Fibroblast of upper back skin (primary cell): ENCODE measurements at regions not wholly inside any gene's neighbourhood (a gene's known extent, or its start where the extent isn't known, plus 50 kb on each side); places are given as distances from the start of the nearest gene placed in this dataset.

Experiments used
- DNase-seq: peaks from one replicate; pipeline ENCODE4 v3.0.0-alpha.2; 2013

- DNase-seq, result no peak
Measured at GRCh38 chr1:184221087-184221486, 165.7 kb upstream of the C1orf21 start.

- peak; percentile 54 for DNase-seq
Measured at GRCh38 chr1:184222652-184223052, 164.2 kb upstream of the C1orf21 start.

GRCh38 chr1:184223216-184223615 is 163.6 kb upstream of the C1orf21 start:
- no peak for DNase-seq

- no peak for DNase-seq
Measured at GRCh38 chr1:184225283-184226099, 161.3 kb upstream of the C1orf21 start.

GRCh38 chr1:184226100-184226487 is 160.7 kb upstream of the C1orf21 start:
- DNase-seq, result no peak

GRCh38 chr1:184228558-184228957 is 158.3 kb upstream of the C1orf21 start:
- no peak for DNase-seq

GRCh38 chr1:184237588-184237987 is 149.2 kb upstream of the C1orf21 start:
- DNase-seq, result no peak

- no peak for DNase-seq
Measured at GRCh38 chr1:184241446-184241845, 145.4 kb upstream of the C1orf21 start.

GRCh38 chr1:184242507-184242943 is 144.3 kb upstream of the C1orf21 start:
- DNase-seq, result peak; percentile 21

- no peak for DNase-seq
Measured at GRCh38 chr1:184244962-184245361, 141.9 kb upstream of the C1orf21 start.

GRCh38 chr1:184247671-184248070 is 139.2 kb upstream of the C1orf21 start:
- DNase-seq, result no peak

- DNase-seq, result no peak
Measured at GRCh38 chr1:184253921-184254320, 132.9 kb upstream of the C1orf21 start.

- no peak for DNase-seq
Measured at GRCh38 chr1:184254849-184255248, 132.0 kb upstream of the C1orf21 start.

- DNase-seq, result no peak
Measured at GRCh38 chr1:184255560-184255959, 131.3 kb upstream of the C1orf21 start.

- DNase-seq, result no peak
Measured at GRCh38 chr1:184257873-184258272, 129.0 kb upstream of the C1orf21 start.

GRCh38 chr1:184258525-184258924 is 128.3 kb upstream of the C1orf21 start:
- no peak for DNase-seq

- peak; percentile 88 for DNase-seq
Measured at GRCh38 chr1:184260382-184260781, 126.4 kb upstream of the C1orf21 start.

GRCh38 chr1:184262109-184262508 is 124.7 kb upstream of the C1orf21 start:
- DNase-seq, result no peak

- no peak for DNase-seq
Measured at GRCh38 chr1:184267747-184268146, 119.1 kb upstream of the C1orf21 start.

- peak; percentile 73 for DNase-seq
Measured at GRCh38 chr1:184270556-184270955, 116.3 kb upstream of the C1orf21 start.

- peak; percentile 69 for DNase-seq
Measured at GRCh38 chr1:184272175-184272866, 114.5 kb upstream of the C1orf21 start.

GRCh38 chr1:184276416-184276815 is 110.4 kb upstream of the C1orf21 start:
- DNase-seq, result peak; percentile 35

- DNase-seq, result no peak
Measured at GRCh38 chr1:184279911-184280458, 106.8 kb upstream of the C1orf21 start.

- peak; percentile 77 for DNase-seq
Measured at GRCh38 chr1:184283999-184284398, 102.8 kb upstream of the C1orf21 start.
